ENCODE measurements at regions not wholly inside any gene's neighbourhood (a gene's known extent, or its start where the extent isn't known, plus 50 kb on each side); places are given as distances from the start of the nearest gene placed in this dataset.

- Histone ChIP-seq H3K27ac (no peak overlapping the region), H3K4me1 (no peaks in the 10 kb centered on the region), H3K36me3 (no peaks in the 10 kb centered on the region), H3K4me3 (no peak overlapping the region), H3K27me3 (no peaks in the 10 kb centered on the region), H3K9me3 (no peaks in the 10 kb centered on the region)
- no peak for DNase-seq (ENCODE audit: low spot score in 2 of 2)
- TF ChIP-seq CTCF (IDR thresholded peaks at IDR 0.05) = no peak
- intact Hi-C loops (cut with DNase I) = no loop called here
Measured at GRCh38 chr4:79023799-79024770, 84.8 kb upstream of the PAQR3 start.

- Histone ChIP-seq H3K4me1 (no peaks in the 10 kb centered on the region), H3K9me3 (no peaks in the 10 kb centered on the region), H3K4me3 (no peak overlapping the region), H3K36me3 (no peaks in the 10 kb centered on the region), H3K27ac (no peak overlapping the region), H3K27me3 (no peaks in the 10 kb centered on the region)
- DNase-seq (ENCODE audit: low spot score in 2 of 2) = no peak
- intact Hi-C loops (cut with DNase I) = no loop called here
- no peak for TF ChIP-seq CTCF (IDR thresholded peaks at IDR 0.05)
Measured at GRCh38 chr4:79022529-79022928, 83.3 kb upstream of the PAQR3 start.

- no peaks in the 10 kb centered on the region for H3K36me3 ChIP-seq
- no peak for TF ChIP-seq CTCF (IDR thresholded peaks at IDR 0.05)
- H3K9me3 ChIP-seq = no peaks in the 10 kb centered on the region
- no peaks in the 10 kb centered on the region for H3K4me1 ChIP-seq
- no peak overlapping the region for H3K27ac ChIP-seq
- DNase-seq (ENCODE audit: low spot score in 2 of 2) = no peak
- intact Hi-C loops (cut with DNase I) = no loop called here
- H3K27me3 ChIP-seq = no peaks in the 10 kb centered on the region
- H3K4me3 ChIP-seq = no peak overlapping the region
Measured at GRCh38 chr4:79017481-79017880, 78.2 kb upstream of the PAQR3 start.

GRCh38 chr4:79016878-79017277, 77.6 kb upstream of the PAQR3 start:
- intact Hi-C loops (cut with DNase I) = no loop called here
- Histone ChIP-seq H3K36me3 (no peaks in the 10 kb centered on the region), H3K27me3 (no peaks in the 10 kb centered on the region), H3K9me3 (no peaks in the 10 kb centered on the region), H3K4me3 (no peak overlapping the region), H3K4me1 (no peaks in the 10 kb centered on the region), H3K27ac (no peak overlapping the region)
- no peak for TF ChIP-seq CTCF (IDR thresholded peaks at IDR 0.05)
- DNase-seq (ENCODE audit: low spot score in 2 of 2) = no peak

GRCh38 chr4:79015411-79015810, 76.2 kb upstream of the PAQR3 start:
- Histone ChIP-seq H3K27ac (no peak overlapping the region), H3K27me3 (no peaks in the 10 kb centered on the region), H3K4me1 (no peaks in the 10 kb centered on the region), H3K4me3 (no peak overlapping the region), H3K9me3 (no peaks in the 10 kb centered on the region), H3K36me3 (no peaks in the 10 kb centered on the region)
- intact Hi-C loops (cut with DNase I) = no loop called here
- no peak for TF ChIP-seq CTCF (IDR thresholded peaks at IDR 0.05)
- DNase-seq (ENCODE audit: low spot score in 2 of 2) = no peak

Data from ascending aorta (tissue), 2 donors.